Suprapubic skin (tissue), 4 donors: ENCODE measurements at regions not wholly inside any gene's neighbourhood (a gene's known extent, or its start where the extent isn't known, plus 50 kb on each side); places are given as distances from the start of the nearest gene placed in this dataset.

ENCODE experiments used
- CTCF ChIP-seq, 2 donors: fragments of 200-600 bp in 1 of 2; fragments of 450-650 bp in 1 of 2; sonication (generic) in 1 of 2; IDR thresholded peaks; one replicate each; pipeline ENCODE4 v1.5.1; 2016 to 2019; ENCODE audit warnings: antibody characterized with exemption in 2 of 2, mild to moderate bottlenecking in 1 of 2, moderate library complexity in 1 of 2
- EP300 ChIP-seq: sonication (generic); formaldehyde crosslinking; IDR thresholded peaks from one replicate; pipeline ENCODE4 v1.6.1; 2017; ENCODE audit warnings: antibody characterized with exemption
- POLR2A ChIP-seq, 2 donors: fragments of 450-650 bp; IDR thresholded peaks; one replicate each; pipeline ENCODE4 v1.6.1; 2017; ENCODE audit warnings: antibody characterized with exemption in 2 of 2, mild to moderate bottlenecking in 2 of 2, moderate library complexity in 2 of 2
- POLR2AphosphoS5 ChIP-seq, 3 donors: sonication (generic); formaldehyde crosslinking; IDR thresholded peaks; one replicate each; pipeline ENCODE4 v1.6.1; 2017; ENCODE audit warnings: antibody characterized with exemption in 3 of 3

- TF ChIP-seq CTCF (IDR thresholded peaks at IDR 0.05) (no peak), POLR2A (IDR thresholded peaks at IDR 0.05) (no peak), EP300 (no peak), POLR2AphosphoS5 (IDR thresholded peaks at IDR 0.05) (no peak)
Measured at GRCh38 chr2:107137706-107138105, 251.7 kb upstream of the ST6GAL2 start.
